ENCODE measurements at regions not wholly inside any gene's neighbourhood (a gene's known extent, or its start where the extent isn't known, plus 50 kb on each side); places are given as distances from the start of the nearest gene placed in this dataset.

DNA sequence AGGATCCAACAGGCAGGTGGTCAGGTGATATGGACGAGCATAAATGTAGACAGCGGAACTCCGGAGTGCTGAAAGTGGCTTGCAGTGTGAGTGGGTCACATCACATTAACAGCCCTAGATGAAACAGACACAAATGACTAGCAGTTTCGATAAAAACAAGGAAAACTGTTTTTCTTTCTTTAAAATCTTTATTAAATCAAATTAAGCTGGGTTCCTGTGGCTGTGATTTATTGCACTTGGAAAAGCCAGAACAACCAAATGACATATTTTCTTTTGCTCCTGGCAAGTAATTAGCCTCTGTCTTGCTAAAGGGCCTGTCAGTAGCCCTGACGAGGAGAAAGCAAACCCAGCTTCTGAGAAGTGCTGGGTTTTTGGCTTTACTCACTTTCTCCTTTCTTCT, 152.9 kb upstream of the DDX18 start:
- Histone ChIP-seq H3K4me3 (no peak overlapping the region), H3K9me2 (ENCODE audit: insufficient read depth) (no peaks in the 10 kb centered on the region)
- 18 to 22% methylated on average over 5 of the region's 5 CpGs for WGBS, 2 experiments (ENCODE audit: low coverage in 1 of 2, low lambda C conversion rate in 2 of 2, missing lambda C conversion rate in 2 of 2)

DNA sequence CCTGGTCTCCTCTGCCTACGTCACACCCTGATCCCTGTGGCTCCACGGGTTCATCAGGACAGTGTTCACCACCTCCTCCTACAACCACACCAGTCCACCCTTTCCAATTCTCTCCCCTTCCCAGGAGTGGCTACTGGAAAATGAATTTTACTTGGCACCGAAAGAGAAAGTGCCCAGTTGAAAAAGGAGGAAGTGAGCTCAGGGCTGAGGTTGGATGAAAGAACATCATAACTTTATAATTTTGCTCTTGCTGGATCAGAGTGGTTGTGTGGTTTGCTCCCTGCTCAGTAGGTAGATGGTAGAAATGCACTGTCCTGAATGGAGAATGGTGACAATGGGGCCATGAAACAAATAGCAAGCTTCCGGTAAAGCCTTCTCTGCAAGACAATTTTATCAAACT, 140.3 kb upstream of the DDX18 start:
- Histone ChIP-seq H3K4me2 (ENCODE audit: unreplicated experiment) (no peak overlapping the region), H3K4me3 (no peak overlapping the region), H3K27ac (no peak overlapping the region), H2AFZ (no peak overlapping the region), H3F3A (ENCODE audit: insufficient read depth) (no peaks in the 10 kb centered on the region), H3K9ac (no peak overlapping the region), H3K9me3 (ENCODE audit: low read depth) (no peaks in the 10 kb centered on the region), H3K27me3 (replicated peaks; ENCODE audit: insufficient read depth) (no peaks in the 10 kb centered on the region), H3K4me1 (ENCODE audit: insufficient read depth) (no peaks in the 10 kb centered on the region), H3K79me2 (ENCODE audit: insufficient read depth) (no peaks in the 10 kb centered on the region), H3K9me2 (ENCODE audit: insufficient read depth) (no peaks in the 10 kb centered on the region), H3K36me3 (ENCODE audit: low read depth) (no peaks in the 10 kb centered on the region), H4K20me1 (ENCODE audit: insufficient read depth) (no peaks in the 10 kb centered on the region)
- in situ Hi-C loops (cut with MboI), result no loop called here
- no peak for DNase-seq
- TF ChIP-seq EZH2phosphoT487 (IDR thresholded peaks at IDR 0.05; ENCODE audit: insufficient read depth, low read depth), result no peak
- no peak for TF ChIP-seq EZH2 (IDR thresholded peaks at IDR 0.05; ENCODE audit: insufficient read depth, poor library complexity, severe bottlenecking)
- 25 to 32% methylated on average over 4 of the region's 4 CpGs for WGBS, 2 experiments (ENCODE audit: low coverage in 1 of 2, low lambda C conversion rate in 2 of 2, missing lambda C conversion rate in 2 of 2)

More for the DNA sequence above, 152.9 kb upstream of the DDX18 start:
- Histone ChIP-seq H3K4me1 (ENCODE audit: insufficient read depth) (no peaks in the 10 kb centered on the region), H4K20me1 (ENCODE audit: insufficient read depth) (no peaks in the 10 kb centered on the region), H3K27ac (no peak overlapping the region), H3K79me2 (ENCODE audit: insufficient read depth) (no peaks in the 10 kb centered on the region), H2AFZ (no peak overlapping the region), H3K27me3 (replicated peaks; ENCODE audit: insufficient read depth) (no peaks in the 10 kb centered on the region), H3K9me3 (ENCODE audit: low read depth) (no peaks in the 10 kb centered on the region), H3K36me3 (ENCODE audit: low read depth) (no peaks in the 10 kb centered on the region), H3K4me2 (ENCODE audit: unreplicated experiment) (no peak overlapping the region), H3K9ac (no peak overlapping the region), H3F3A (ENCODE audit: insufficient read depth) (no peaks in the 10 kb centered on the region)
- no peak for DNase-seq
- TF ChIP-seq EZH2 (IDR thresholded peaks at IDR 0.05; ENCODE audit: insufficient read depth, poor library complexity, severe bottlenecking) (no peak), EZH2phosphoT487 (IDR thresholded peaks at IDR 0.05; ENCODE audit: insufficient read depth, low read depth) (no peak)
- in situ Hi-C loops (cut with MboI), result no loop called here

DNA sequence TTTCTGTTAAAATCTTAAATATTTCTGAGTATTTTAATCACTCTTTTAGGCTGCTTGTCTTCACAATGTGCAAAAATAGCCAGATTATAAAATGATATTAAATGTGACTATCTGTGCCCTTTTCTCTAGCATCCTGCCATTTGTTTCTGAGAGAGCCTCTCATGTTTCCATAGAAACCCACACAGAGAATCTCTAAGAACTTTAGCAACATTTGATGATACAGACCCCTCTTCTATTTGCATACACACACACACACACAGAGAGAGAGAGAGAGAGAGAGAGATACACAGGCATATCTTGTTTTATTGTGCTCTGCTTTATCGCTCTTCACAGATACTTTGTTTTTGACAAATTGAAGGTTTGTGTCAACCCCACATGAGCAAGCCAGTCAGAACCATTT, 134.5 kb upstream of the DDX18 start:
- H3K27ac ChIP-seq, result no peak overlapping the region
- TF ChIP-seq EZH2 (IDR thresholded peaks at IDR 0.05; ENCODE audit: insufficient read depth, poor library complexity, severe bottlenecking) (no peak), EZH2phosphoT487 (IDR thresholded peaks at IDR 0.05; ENCODE audit: insufficient read depth, low read depth) (no peak)
- no peak for DNase-seq
- no peak overlapping the region for H3K4me3 ChIP-seq
- no peaks in the 10 kb centered on the region for H3K4me1 ChIP-seq (ENCODE audit: insufficient read depth)
- H3K9me3 ChIP-seq (ENCODE audit: low read depth), result no peaks in the 10 kb centered on the region
- no peaks in the 10 kb centered on the region for H3K36me3 ChIP-seq (ENCODE audit: low read depth)
- H3F3A ChIP-seq (ENCODE audit: insufficient read depth), result no peaks in the 10 kb centered on the region
- H3K9ac ChIP-seq, result no peak overlapping the region
- no peak overlapping the region for H3K4me2 ChIP-seq (ENCODE audit: unreplicated experiment)
- no peaks in the 10 kb centered on the region for H3K9me2 ChIP-seq (ENCODE audit: insufficient read depth)
- H4K20me1 ChIP-seq (ENCODE audit: insufficient read depth), result no peaks in the 10 kb centered on the region
- H2AFZ ChIP-seq, result no peak overlapping the region
- WGBS, 2 experiments (ENCODE audit: low coverage in 1 of 2, low lambda C conversion rate in 2 of 2, missing lambda C conversion rate in 2 of 2), result 70 to 81% methylated on average over 1 of the region's 1 CpG
- no peaks in the 10 kb centered on the region for H3K79me2 ChIP-seq (ENCODE audit: insufficient read depth)
- H3K27me3 ChIP-seq (replicated peaks; ENCODE audit: insufficient read depth), result no peaks in the 10 kb centered on the region
- in situ Hi-C loops (cut with MboI), result no loop called here

DNA sequence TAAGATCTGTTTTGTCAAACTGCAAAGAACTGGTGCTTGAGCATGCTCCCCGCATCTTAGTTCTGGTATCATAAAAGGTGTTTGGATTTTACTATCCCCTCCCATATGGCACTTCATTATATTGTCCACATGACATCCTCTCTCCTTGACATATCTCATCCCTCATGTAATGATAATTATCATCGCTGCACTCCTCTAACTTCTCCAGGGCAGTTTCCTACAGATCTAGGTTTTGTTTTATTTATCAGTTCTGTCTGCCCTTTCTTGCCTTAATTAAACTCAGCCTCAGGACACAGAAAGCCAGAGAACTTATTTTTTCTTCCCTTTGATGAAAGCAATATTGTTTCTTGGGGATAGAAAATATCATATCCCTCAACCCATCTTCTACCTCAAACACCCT, 129.6 kb upstream of the DDX18 start:
- TF ChIP-seq EZH2 (IDR thresholded peaks at IDR 0.05; ENCODE audit: insufficient read depth, poor library complexity, severe bottlenecking), result no peak
- Histone ChIP-seq H3K4me1 (ENCODE audit: insufficient read depth) (no peaks in the 10 kb centered on the region), H3K4me2 (ENCODE audit: unreplicated experiment) (no peak overlapping the region), H3K9ac (no peak overlapping the region), H2AFZ (no peak overlapping the region), H3K27me3 (replicated peaks; ENCODE audit: insufficient read depth) (no peaks in the 10 kb centered on the region), H3K9me3 (ENCODE audit: low read depth) (no peaks in the 10 kb centered on the region), H3F3A (ENCODE audit: insufficient read depth) (no peaks in the 10 kb centered on the region), H3K27ac (no peak overlapping the region), H3K36me3 (ENCODE audit: low read depth) (no peaks in the 10 kb centered on the region), H3K4me3 (no peak overlapping the region), H3K79me2 (ENCODE audit: insufficient read depth) (no peaks in the 10 kb centered on the region), H3K9me2 (ENCODE audit: insufficient read depth) (no peaks in the 10 kb centered on the region), H4K20me1 (ENCODE audit: insufficient read depth) (no peaks in the 10 kb centered on the region)
- no peak for DNase-seq
- WGBS, 2 experiments (ENCODE audit: low coverage in 1 of 2, low lambda C conversion rate in 2 of 2, missing lambda C conversion rate in 2 of 2), result 25 to 33% methylated on average over 2 of the region's 2 CpGs
- in situ Hi-C loops (cut with MboI), result no loop called here

DNA sequence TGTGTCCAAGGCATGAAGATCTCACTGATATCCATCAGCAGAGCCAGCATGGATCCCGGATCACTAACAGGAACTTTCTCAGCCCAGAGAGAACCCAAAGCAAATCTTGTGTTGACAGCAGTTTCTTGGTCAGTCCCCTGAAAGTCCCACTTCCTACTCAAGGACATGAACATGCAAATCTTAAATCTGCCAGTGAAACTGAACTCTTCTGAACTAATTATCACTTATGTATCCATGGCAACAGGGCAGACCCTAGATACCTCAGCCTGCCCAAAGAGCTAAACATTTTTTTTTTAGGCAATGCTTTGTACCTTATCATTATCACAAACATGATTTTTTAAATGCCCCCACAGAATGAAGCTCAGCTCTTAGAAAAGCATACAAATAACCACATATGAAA, 127.8 kb upstream of the DDX18 start:
- no peak overlapping the region for H3K4me2 ChIP-seq (ENCODE audit: unreplicated experiment)
- no peaks in the 10 kb centered on the region for H3K9me2 ChIP-seq (ENCODE audit: insufficient read depth)
- no peaks in the 10 kb centered on the region for H3K4me1 ChIP-seq (ENCODE audit: insufficient read depth)
- H3K9ac ChIP-seq, result no peak overlapping the region
- WGBS, 2 experiments (ENCODE audit: low coverage in 1 of 2, low lambda C conversion rate in 2 of 2, missing lambda C conversion rate in 2 of 2), result 0 to 6% methylated on average over 1 of the region's 1 CpG
- H3K36me3 ChIP-seq (ENCODE audit: low read depth), result no peaks in the 10 kb centered on the region
- no peaks in the 10 kb centered on the region for H3F3A ChIP-seq (ENCODE audit: insufficient read depth)
- no peak for DNase-seq
- no peaks in the 10 kb centered on the region for H4K20me1 ChIP-seq (ENCODE audit: insufficient read depth)
- TF ChIP-seq EZH2phosphoT487 (IDR thresholded peaks at IDR 0.05; ENCODE audit: insufficient read depth, low read depth) (no peak), EZH2 (IDR thresholded peaks at IDR 0.05; ENCODE audit: insufficient read depth, poor library complexity, severe bottlenecking) (no peak)
- no peak overlapping the region for H3K4me3 ChIP-seq
- no peaks in the 10 kb centered on the region for H3K79me2 ChIP-seq (ENCODE audit: insufficient read depth)
- in situ Hi-C loops (cut with MboI), result no loop called here
- H3K27me3 ChIP-seq (replicated peaks; ENCODE audit: insufficient read depth), result no peaks in the 10 kb centered on the region
- H3K9me3 ChIP-seq (ENCODE audit: low read depth), result no peaks in the 10 kb centered on the region
- H2AFZ ChIP-seq, result no peak overlapping the region
- no peak overlapping the region for H3K27ac ChIP-seq
